ENCODE measurements at regions not wholly inside any gene's neighbourhood (a gene's known extent, or its start where the extent isn't known, plus 50 kb on each side); places are given as distances from the start of the nearest gene placed in this dataset.

GRCh38 chr5:125834438-125835115 is 588.6 kb upstream of the GRAMD2B start:
- no peak for ATAC-seq
- DNase-seq, result no peak

GRCh38 chr5:125835293-125836172 is 587.7 kb upstream of the GRAMD2B start:
- ATAC-seq, result peak; percentile 91
- DNase-seq, result peak; percentile 30 to 44
- intact Hi-C loops (cut with DNase I, micrococcal nuclease), result no loop called here

More at GRCh38 chr5:125834438-125835115, 588.6 kb upstream of the GRAMD2B start:
- intact Hi-C loops (cut with DNase I, micrococcal nuclease), result no loop called here

GRCh38 chr5:125836256-125836655 is 587.0 kb upstream of the GRAMD2B start:
- no peak for ATAC-seq
- intact Hi-C loops (cut with DNase I, micrococcal nuclease), result no loop called here
- DNase-seq, result no peak

- intact Hi-C loops (cut with DNase I, micrococcal nuclease), result no loop called here
- DNase-seq (no peak), ATAC-seq (no peak)
Observed at GRCh38 chr5:125837866-125838265, 585.3 kb upstream of the GRAMD2B start.

- DNase-seq (no peak), ATAC-seq (no peak)
- intact Hi-C loops (cut with DNase I, micrococcal nuclease), result no loop called here
Observed at GRCh38 chr5:125847561-125847960, 575.6 kb upstream of the GRAMD2B start.

- DNase-seq (no peak), ATAC-seq (no peak)
- intact Hi-C loops (cut with DNase I, micrococcal nuclease), result no loop called here
Observed at GRCh38 chr5:125848751-125849150, 574.5 kb upstream of the GRAMD2B start.

GRCh38 chr5:125856949-125857348 is 566.3 kb upstream of the GRAMD2B start:
- ATAC-seq (no peak), DNase-seq (no peak)
- intact Hi-C loops (cut with DNase I, micrococcal nuclease), result no loop called here

GRCh38 chr5:125863579-125863978 is 559.6 kb upstream of the GRAMD2B start:
- no peak for ATAC-seq
- intact Hi-C loops (cut with DNase I, micrococcal nuclease), result no loop called here
- no peak for DNase-seq

- DNase-seq (no peak), ATAC-seq (no peak)
- intact Hi-C loops (cut with DNase I, micrococcal nuclease), result no loop called here
Observed at GRCh38 chr5:125865166-125865815, 557.9 kb upstream of the GRAMD2B start.

GRCh38 chr5:125868036-125868435 is 555.2 kb upstream of the GRAMD2B start:
- intact Hi-C loops (cut with DNase I, micrococcal nuclease), result no loop called here
- ATAC-seq (no peak), DNase-seq (no peak)

GRCh38 chr5:125870256-125870655 is 553.0 kb upstream of the GRAMD2B start:
- DNase-seq (no peak), ATAC-seq (no peak)
- intact Hi-C loops (cut with DNase I, micrococcal nuclease), result no loop called here

- DNase-seq (no peak), ATAC-seq (peak; percentile 38)
- intact Hi-C loops (cut with DNase I, micrococcal nuclease), result no loop called here
Observed at GRCh38 chr5:125874057-125874456, 549.2 kb upstream of the GRAMD2B start.

- peak; percentile 67 for ATAC-seq
- intact Hi-C loops (cut with DNase I, micrococcal nuclease), result no loop called here
- DNase-seq, result peak in 1 of 2 donors; percentile 10
Observed at GRCh38 chr5:125874717-125875116, 548.5 kb upstream of the GRAMD2B start.

- intact Hi-C loops (cut with DNase I, micrococcal nuclease), result no loop called here
- no peak for ATAC-seq
- DNase-seq, result no peak
Observed at GRCh38 chr5:125877248-125877647, 546.0 kb upstream of the GRAMD2B start.

- intact Hi-C loops (cut with DNase I, micrococcal nuclease), result no loop called here
- no peak for DNase-seq
- ATAC-seq, result no peak
Observed at GRCh38 chr5:125882061-125882460, 541.1 kb upstream of the GRAMD2B start.

GRCh38 chr5:125883223-125883622 is 540.0 kb upstream of the GRAMD2B start:
- no peak for DNase-seq
- intact Hi-C loops (cut with DNase I, micrococcal nuclease), result no loop called here
- no peak for ATAC-seq

- no peak for DNase-seq
- no peak for ATAC-seq
- intact Hi-C loops (cut with DNase I, micrococcal nuclease), result no loop called here
Observed at GRCh38 chr5:125888358-125888757, 534.9 kb upstream of the GRAMD2B start.

- ATAC-seq (no peak), DNase-seq (no peak)
- intact Hi-C loops (cut with DNase I, micrococcal nuclease), result no loop called here
Observed at GRCh38 chr5:125890511-125890931, 532.7 kb upstream of the GRAMD2B start.

- intact Hi-C loops (cut with DNase I, micrococcal nuclease), result no loop called here
Observed at GRCh38 chr5:125891061-125891725, 532.0 kb upstream of the GRAMD2B start.

More at GRCh38 chr5:125891061-125891725, 532.0 kb upstream of the GRAMD2B start:
- ATAC-seq (peak; percentile 32), DNase-seq (no peak)

All from left colon (tissue), 2 donors.